HepG2 (cell line): ENCODE measurements at regions not wholly inside any gene's neighbourhood (a gene's known extent, or its start where the extent isn't known, plus 50 kb on each side); places are given as distances from the start of the nearest gene placed in this dataset.

Experiments
- ATAC-seq: fragments of 200-7000 bp; cut with Tn5 transposase; 3 replicates; pipeline ENCODE4 v1.9.1; 2020; ENCODE audit warnings: mild to moderate bottlenecking, moderate library complexity
- BruUV-seq: library from RNA; stranded (reverse); fragments of 400-500 nt; replicated peaks from 2 replicates; lab custom pipeline; 2021; lab: Mats Ljungman, UMichigan
- CTCF ChIA-PET: fragments of 300-600 bp; formaldehyde crosslinking; extraction: SDS; loops from one replicate; lab custom pipeline; 2021; ENCODE audit warnings: low total read pairs, inconsistent platforms, low intra/inter-chr PET ratio; lab: Yijun Ruan, JAX
- POLR2A ChIA-PET: fragments of 350-600 bp; sonication (Branson Sonifier 250); formaldehyde crosslinking; loops from one replicate; lab custom pipeline; 2020; ENCODE audit warnings: antibody characterized with exemption, inconsistent platforms; lab: Yijun Ruan, JAX
- DNase-seq: peaks from one replicate; pipeline ENCODE4 v3.0.0-alpha.2; 2015; ENCODE audit warnings: low spot score
- FAIRE-seq: peaks from 3 replicates; lab custom pipeline; 2011; peaks lifted over from hg19 to GRCh38; lab: Jason Lieb, UNC
- H2AFZ ChIP-seq: one replicate; pipeline ENCODE4 v1.6.1; 2011; ENCODE audit warnings: low read length, inconsistent platforms
- H3K27ac ChIP-seq: fragments of 300-600 bp; 3 replicates; pipeline ENCODE4 v1.8.0; 2011; ENCODE audit warnings: mixed run types, mild to moderate bottlenecking, mixed read lengths, low read length, inconsistent platforms; ENCODE audit not compliant: insufficient read depth; ENCODE audit errors: extremely low read length
- H3K27me3 ChIP-seq, 2 experiments: fragments of 200-600 bp in 1 of 2; 2 replicates in 1 of 2; 3 replicates in 1 of 2; pipeline versions ENCODE4 v1.6.0 to v1.8.0; 2011; ENCODE audit warnings: low read length in 2 of 2, mild to moderate bottlenecking in 2 of 2, moderate library complexity in 2 of 2, inconsistent platforms in 1 of 2; ENCODE audit not compliant: insufficient read depth in 2 of 2, control insufficient read depth in 1 of 2
- H3K36me3 ChIP-seq, 2 experiments: fragments of 200-600 bp in 1 of 2; replicated peaks in 1 of 2; 2 replicates in 1 of 2; 3 replicates in 1 of 2; pipeline versions ENCODE4 v1.5.1 to v1.8.0; 2011; ENCODE audit warnings: low read length in 2 of 2, inconsistent platforms in 1 of 2; ENCODE audit not compliant: insufficient read depth in 2 of 2, control insufficient read depth in 1 of 2
- H3K4me1 ChIP-seq: 2 replicates; pipeline ENCODE4 v1.5.1; 2012; ENCODE audit warnings: low read length, inconsistent platforms; ENCODE audit not compliant: insufficient read depth
- H3K4me2 ChIP-seq: 2 replicates; pipeline ENCODE4 v1.6.0; 2011; ENCODE audit warnings: low read depth, low read length, inconsistent platforms
- H3K4me3 ChIP-seq, 3 experiments: fragments of 200-600 bp in 1 of 3; sonication (generic), shearing (Covaris generic) in 1 of 3; replicated peaks in 1 of 3; 2 replicates each; pipeline ENCODE4 v1.5.1; 2011 to 2016; ENCODE audit warnings: low read length in 3 of 3, inconsistent platforms in 2 of 3, low read depth in 2 of 3, mild to moderate bottlenecking in 2 of 3, control low read depth in 1 of 3, mixed read lengths in 1 of 3; ENCODE audit not compliant: insufficient read depth in 1 of 3
- H3K79me2 ChIP-seq: one replicate; pipeline ENCODE4 v1.6.1; 2011; ENCODE audit warnings: low read length, inconsistent platforms; ENCODE audit not compliant: insufficient read depth
- H3K9ac ChIP-seq: 2 replicates; pipeline ENCODE4 v1.6.0; 2011; ENCODE audit warnings: mild to moderate bottlenecking, low read depth, low read length, inconsistent platforms; ENCODE audit not compliant: insufficient read depth
- H3K9me3 ChIP-seq: 2 replicates; pipeline ENCODE4 v1.5.1; 2012; ENCODE audit warnings: mild to moderate bottlenecking, low read length
- H4K20me1 ChIP-seq: 2 replicates; pipeline ENCODE4 v1.6.0; 2011; ENCODE audit warnings: inconsistent platforms, mild to moderate bottlenecking, low read length, moderate library complexity; ENCODE audit not compliant: insufficient read depth
- CBX5 ChIP-seq: sonication (generic); formaldehyde crosslinking; IDR thresholded peaks from 2 replicates; pipeline ENCODE4 v1.4.0; 2020; ENCODE audit warnings: missing genetic modification reagents, borderline replicate concordance
- FOXK2 ChIP-seq: fragments of 450-650 bp; IDR thresholded peaks from 2 replicates; pipeline ENCODE4 v1.6.1; 2016
- PAX8 ChIP-seq: sonication (generic); formaldehyde crosslinking; IDR thresholded peaks from 2 replicates; pipeline ENCODE4 v1.8.0; 2022; ENCODE audit warnings: mild to moderate bottlenecking, missing genetic modification reagents, borderline replicate concordance
- RNF219 ChIP-seq: sonication (generic); formaldehyde crosslinking; IDR thresholded peaks from 2 replicates; pipeline ENCODE4 v1.5.0; 2020; ENCODE audit warnings: mild to moderate bottlenecking, missing genetic modification reagents
- SCMH1 ChIP-seq: sonication (generic); formaldehyde crosslinking; IDR thresholded peaks from 2 replicates; pipeline ENCODE4 v1.9.0; 2021; ENCODE audit warnings: missing genetic modification reagents, mild to moderate bottlenecking, borderline replicate concordance
- SETDB1 ChIP-seq: sonication (generic); formaldehyde crosslinking; IDR thresholded peaks from 2 replicates; pipeline ENCODE4 v1.5.1; 2020; ENCODE audit warnings: missing genetic modification reagents, mild to moderate bottlenecking, borderline replicate concordance
- ZBTB14 ChIP-seq: sonication (generic); formaldehyde crosslinking; IDR thresholded peaks from 2 replicates; pipeline ENCODE4 v1.4.0; 2020; ENCODE audit warnings: missing genetic modification reagents
- ZNF124 ChIP-seq: sonication (generic); formaldehyde crosslinking; IDR thresholded peaks from 2 replicates; pipeline ENCODE4 v1.4.0; 2020; ENCODE audit warnings: missing genetic modification reagents
- ZNF274 ChIP-seq: sonication (generic); formaldehyde crosslinking; IDR thresholded peaks from 2 replicates; pipeline ENCODE4 v1.5.1; 2020; ENCODE audit warnings: mild to moderate bottlenecking, missing genetic modification reagents
- ZNF513 ChIP-seq: sonication (generic); formaldehyde crosslinking; conservative IDR thresholded peaks from 2 replicates; pipeline ENCODE4 v1.5.0; 2020; ENCODE audit warnings: missing genetic modification reagents
- ZSCAN29 ChIP-seq: sonication (generic); formaldehyde crosslinking; conservative IDR thresholded peaks from 2 replicates; pipeline ENCODE4 v1.4.0; 2020; ENCODE audit warnings: mild to moderate bottlenecking, missing genetic modification reagents
- WGBS: methylation state at CpG from one replicate; pipeline ENCODE4 v1.1.6; 2017; ENCODE audit warnings: low lambda C conversion rate; 5-methylcytosine and 5-hydroxymethylcytosine counted together
- in situ Hi-C: cut with HindIII; loops from 2 replicates; pipeline ENCODE4 v1.10.0; 2017; ENCODE audit warnings: low pct_unique_long_range_greater_than_20kb; ENCODE audit not compliant: extremely low pct_ligation_motif_present
- intact Hi-C: fragments of 100-400 bp; cut with micrococcal nuclease; formaldehyde crosslinking; loops from one replicate; pipeline ENCODE4 v1.10.0; 2022; ENCODE audit not compliant: unreplicated experiment

DNA sequence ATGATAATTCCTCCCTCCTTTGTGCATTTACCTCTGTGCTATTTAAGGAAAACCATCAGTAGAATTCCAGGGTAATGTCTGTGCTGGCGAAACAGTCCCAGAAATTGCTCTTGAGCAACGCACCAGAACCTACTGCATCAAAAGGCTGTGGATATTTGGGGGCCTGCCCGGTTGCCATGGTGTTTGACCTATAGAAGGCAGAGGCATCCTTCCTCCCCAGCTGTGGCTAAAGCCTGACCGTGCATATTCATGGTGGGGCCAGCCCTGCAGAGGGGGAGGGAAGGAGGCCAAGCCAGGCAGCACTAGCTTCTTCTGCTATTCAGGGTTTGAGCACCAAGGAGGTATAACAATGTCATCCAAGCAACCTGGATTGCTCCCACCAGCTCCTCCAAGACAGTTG is 215.0 kb upstream of the E2F8 start:
- H4K20me1 ChIP-seq: no peaks in the 10 kb centered on the region
- intact Hi-C loops (no loop called here), in situ Hi-C loops (no loop called here)
- no peaks in the 10 kb centered on the region for H3K9me3 ChIP-seq
- POLR2A ChIA-PET: no interaction called here
- no peak overlapping the region for H3K27ac ChIP-seq
- no peaks in the 10 kb centered on the region for H3K36me3 ChIP-seq
- DNase-seq: no peak
- no peak overlapping the region for H2AFZ ChIP-seq
- H3K27me3 ChIP-seq: peaks cover 0 to 5% of the 10 kb centered on the region in 2 experiments; a peak in 2 of 5 replicates
- H3K4me1 ChIP-seq: no peaks in the 10 kb centered on the region
- WGBS: 5% methylated on average over 3 of the region's 4 CpGs
- TF ChIP-seq ZNF124 (CRISPR knock-in tag): no peak
- no peaks in the 10 kb centered on the region for H3K79me2 ChIP-seq
- ATAC-seq: no peak
- CTCF ChIA-PET: no interaction called here
- no peak for FAIRE-seq
- no peak overlapping the region for H3K9ac ChIP-seq
- no peak overlapping the region for H3K4me3 ChIP-seq
- no TSS peak for BruUV-seq
- no peak overlapping the region for H3K4me2 ChIP-seq

- FAIRE-seq: no peak
- intact Hi-C loops: no loop called here
- Histone ChIP-seq H3K36me3 (no peaks in the 10 kb centered on the region), H3K4me1 (no peaks in the 10 kb centered on the region), H3K27ac (no peak overlapping the region), H3K79me2 (no peaks in the 10 kb centered on the region), H3K4me3 (no peak overlapping the region), H3K27me3 (peaks cover 0 to 5% of the 10 kb centered on the region in 2 experiments; a peak in 2 of 5 replicates), H3K9ac (no peak overlapping the region), H3K4me2 (no peak overlapping the region), H2AFZ (no peak overlapping the region), H3K9me3 (no peaks in the 10 kb centered on the region), H4K20me1 (no peaks in the 10 kb centered on the region)
- ATAC-seq: no peak
- ChIA-PET POLR2A (no interaction called here), CTCF (no interaction called here)
- 33% methylated on average over 9 of the region's 9 CpGs for WGBS
- no peak for DNase-seq
- no TSS peak for BruUV-seq
- in situ Hi-C loops: no loop called here
- TF ChIP-seq PAX8 (CRISPR knock-in tag) (no peak), ZSCAN29 (CRISPR knock-in tag) (no peak), SCMH1 (CRISPR knock-in tag) (no peak), ZBTB14 (no peak), CBX5 (CRISPR knock-in tag) (no peak), ZNF513 (CRISPR knock-in tag) (no peak), SETDB1 (CRISPR knock-in tag) (no peak), RNF219 (no peak), ZNF274 (no peak), FOXK2 (no peak)
These were observed 213.0 kb upstream of the E2F8 start for GRCh38 chr11:19453651-19454257.
